Thyroid gland (tissue), 4 donors: ENCODE measurements at regions not wholly inside any gene's neighbourhood (a gene's known extent, or its start where the extent isn't known, plus 50 kb on each side); places are given as distances from the start of the nearest gene placed in this dataset.

Experiments
- POLR2A ChIP-seq, 2 donors: fragments of 450-650 bp; IDR thresholded peaks; one replicate each; pipeline ENCODE4 v1.6.1; 2017; ENCODE audit warnings: antibody characterized with exemption in 2 of 2, mild to moderate bottlenecking in 2 of 2, moderate library complexity in 1 of 2
- TF ChIP-seq, protein P1 (sequence below), 6 experiments: fragments of 200-600 bp in 3 of 6; fragments of 450-650 bp in 3 of 6; sonication (generic) in 3 of 6; IDR thresholded peaks; one replicate each; pipeline ENCODE4 v1.5.1; 2016 to 2019; ENCODE audit warnings: antibody characterized with exemption in 6 of 6, mild to moderate bottlenecking in 2 of 6, inconsistent platforms in 1 of 6, moderate library complexity in 1 of 6

DNA sequence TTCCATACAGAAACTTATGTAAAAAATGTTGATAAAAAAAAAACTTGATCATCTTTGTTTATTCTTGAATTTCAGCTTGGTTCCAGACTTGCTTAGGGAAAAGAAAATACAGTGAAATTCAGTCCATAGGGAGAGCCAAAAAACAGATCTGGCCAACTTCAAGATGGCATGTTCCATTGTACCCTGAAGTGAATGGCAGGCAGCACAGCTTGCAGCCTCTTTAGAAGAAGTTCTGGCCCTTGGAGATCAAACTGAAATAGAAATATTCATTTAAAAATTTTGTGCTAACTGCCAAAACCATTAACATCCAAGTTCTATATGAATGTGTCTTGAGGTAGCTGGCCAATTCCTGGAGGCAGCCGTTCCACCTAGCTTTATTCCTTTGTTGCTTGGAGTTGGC is 448.4 kb downstream of the EPM2A start:
- TF ChIP-seq, protein P1, sequence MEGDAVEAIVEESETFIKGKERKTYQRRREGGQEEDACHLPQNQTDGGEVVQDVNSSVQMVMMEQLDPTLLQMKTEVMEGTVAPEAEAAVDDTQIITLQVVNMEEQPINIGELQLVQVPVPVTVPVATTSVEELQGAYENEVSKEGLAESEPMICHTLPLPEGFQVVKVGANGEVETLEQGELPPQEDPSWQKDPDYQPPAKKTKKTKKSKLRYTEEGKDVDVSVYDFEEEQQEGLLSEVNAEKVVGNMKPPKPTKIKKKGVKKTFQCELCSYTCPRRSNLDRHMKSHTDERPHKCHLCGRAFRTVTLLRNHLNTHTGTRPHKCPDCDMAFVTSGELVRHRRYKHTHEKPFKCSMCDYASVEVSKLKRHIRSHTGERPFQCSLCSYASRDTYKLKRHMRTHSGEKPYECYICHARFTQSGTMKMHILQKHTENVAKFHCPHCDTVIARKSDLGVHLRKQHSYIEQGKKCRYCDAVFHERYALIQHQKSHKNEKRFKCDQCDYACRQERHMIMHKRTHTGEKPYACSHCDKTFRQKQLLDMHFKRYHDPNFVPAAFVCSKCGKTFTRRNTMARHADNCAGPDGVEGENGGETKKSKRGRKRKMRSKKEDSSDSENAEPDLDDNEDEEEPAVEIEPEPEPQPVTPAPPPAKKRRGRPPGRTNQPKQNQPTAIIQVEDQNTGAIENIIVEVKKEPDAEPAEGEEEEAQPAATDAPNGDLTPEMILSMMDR (IDR thresholded peaks at IDR 0.05) = no peak
- no peak for TF ChIP-seq POLR2A (IDR thresholded peaks at IDR 0.05)
